ENCODE measurements at regions not wholly inside any gene's neighbourhood (a gene's known extent, or its start where the extent isn't known, plus 50 kb on each side); places are given as distances from the start of the nearest gene placed in this dataset.

DNA sequence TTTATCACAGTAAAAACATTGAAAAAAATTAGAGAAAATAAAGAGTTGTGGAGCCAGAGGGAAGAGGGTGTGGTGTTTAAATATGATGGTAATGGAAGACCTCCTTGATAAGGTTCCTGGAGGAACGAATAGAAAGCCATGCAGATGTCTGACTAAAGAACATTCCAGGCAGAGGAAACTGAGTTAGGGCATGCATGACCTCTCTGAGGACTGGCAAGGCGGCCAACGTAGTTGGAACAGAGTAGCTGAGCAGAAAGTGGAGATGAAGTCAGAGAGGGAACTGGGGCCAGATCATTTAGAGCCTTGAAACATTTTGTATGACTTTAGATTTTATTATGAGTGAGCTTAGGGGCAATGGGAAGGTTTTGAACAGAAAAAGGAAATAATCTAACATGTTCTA lies 377.5 kb downstream of the HLX start:
- TF ChIP-seq, protein P1, sequence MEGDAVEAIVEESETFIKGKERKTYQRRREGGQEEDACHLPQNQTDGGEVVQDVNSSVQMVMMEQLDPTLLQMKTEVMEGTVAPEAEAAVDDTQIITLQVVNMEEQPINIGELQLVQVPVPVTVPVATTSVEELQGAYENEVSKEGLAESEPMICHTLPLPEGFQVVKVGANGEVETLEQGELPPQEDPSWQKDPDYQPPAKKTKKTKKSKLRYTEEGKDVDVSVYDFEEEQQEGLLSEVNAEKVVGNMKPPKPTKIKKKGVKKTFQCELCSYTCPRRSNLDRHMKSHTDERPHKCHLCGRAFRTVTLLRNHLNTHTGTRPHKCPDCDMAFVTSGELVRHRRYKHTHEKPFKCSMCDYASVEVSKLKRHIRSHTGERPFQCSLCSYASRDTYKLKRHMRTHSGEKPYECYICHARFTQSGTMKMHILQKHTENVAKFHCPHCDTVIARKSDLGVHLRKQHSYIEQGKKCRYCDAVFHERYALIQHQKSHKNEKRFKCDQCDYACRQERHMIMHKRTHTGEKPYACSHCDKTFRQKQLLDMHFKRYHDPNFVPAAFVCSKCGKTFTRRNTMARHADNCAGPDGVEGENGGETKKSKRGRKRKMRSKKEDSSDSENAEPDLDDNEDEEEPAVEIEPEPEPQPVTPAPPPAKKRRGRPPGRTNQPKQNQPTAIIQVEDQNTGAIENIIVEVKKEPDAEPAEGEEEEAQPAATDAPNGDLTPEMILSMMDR (conservative IDR thresholded peaks at IDR 0.05 in 1 of 2, IDR thresholded peaks at IDR 0.05 in 1 of 2; ENCODE audit: low read depth in 1 of 2, low read length in 2 of 2): no peak
- no peak for TF ChIP-seq EZH2 (IDR thresholded peaks at IDR 0.05; ENCODE audit: low read length, missing control alignments)
